ENCODE measurements at regions not wholly inside any gene's neighbourhood (a gene's known extent, or its start where the extent isn't known, plus 50 kb on each side); places are given as distances from the start of the nearest gene placed in this dataset.

- TF ChIP-seq CTCF (IDR thresholded peaks at IDR 0.05) (no peak), POLR2A (IDR thresholded peaks at IDR 0.05) (no peak)
Measured at GRCh38 chr2:104402825-104403224, 451.1 kb upstream of the POU3F3 start.
